Common myeloid progenitor, CD34-positive (primary cell): ENCODE measurements at regions not wholly inside any gene's neighbourhood (a gene's known extent, or its start where the extent isn't known, plus 50 kb on each side); places are given as distances from the start of the nearest gene placed in this dataset.

Experiments
- CTCF ChIA-PET: fragments of 350-600 bp; sonication (Branson Sonifier 250); formaldehyde crosslinking; loops from one replicate; lab custom pipeline; 2021; ENCODE audit warnings: antibody characterized with exemption; lab: Charles Lee
- POLR2A ChIA-PET: fragments of 350-600 bp; sonication (Branson Sonifier 250); formaldehyde crosslinking; loops from one replicate; lab custom pipeline; 2021; ENCODE audit warnings: antibody characterized with exemption; lab: Charles Lee
- DNase-seq, 3 donors: peaks; one replicate each; pipeline versions ENCODE4 v3.0.0 to v3.0.0-alpha.2; 2013
- H3K27ac ChIP-seq, 2 experiments: 1 replicate in 1 of 2; 2 replicates in 1 of 2; pipeline ENCODE4 v1.7.0; 2013; ENCODE audit warnings: inconsistent platforms in 2 of 2, low read length in 2 of 2, mild to moderate bottlenecking in 2 of 2, low read depth in 1 of 2, moderate library complexity in 1 of 2; ENCODE audit not compliant: severe bottlenecking in 2 of 2, insufficient read depth in 1 of 2, poor library complexity in 1 of 2
- H3K27me3 ChIP-seq, 5 experiments: replicated peaks in 2 of 5; 1 replicate in 3 of 5; 2 replicates in 2 of 5; pipeline versions ENCODE4 v1.6.1 to v1.7.0; 2013; ENCODE audit warnings: low read length in 4 of 5, mild to moderate bottlenecking in 2 of 5, moderate library complexity in 2 of 5, inconsistent platforms in 1 of 5; ENCODE audit not compliant: insufficient read depth in 5 of 5, control insufficient read depth in 4 of 5
- H3K36me3 ChIP-seq, 4 experiments: 1 replicate in 2 of 4; 2 replicates in 2 of 4; pipeline versions ENCODE4 v1.6.1 to v1.7.0; 2013; ENCODE audit warnings: low read length in 3 of 4, control low read depth in 1 of 4, mild to moderate bottlenecking in 1 of 4; ENCODE audit not compliant: control insufficient read depth in 4 of 4, insufficient read depth in 4 of 4
- H3K4me1 ChIP-seq, 4 experiments: 1 replicate in 3 of 4; 2 replicates in 1 of 4; pipeline versions ENCODE4 v1.6.1 to v1.7.1; 2013; ENCODE audit warnings: low read length in 3 of 4, mild to moderate bottlenecking in 3 of 4, control low read depth in 1 of 4, inconsistent platforms in 1 of 4, moderate library complexity in 1 of 4; ENCODE audit not compliant: control insufficient read depth in 4 of 4, insufficient read depth in 4 of 4; ENCODE audit errors: control extremely low read depth in 1 of 4
- H3K4me3 ChIP-seq, 7 experiments: 1 replicate in 4 of 7; 2 replicates in 3 of 7; pipeline versions ENCODE4 v1.5.1 to v1.7.0; 2013; ENCODE audit warnings: mild to moderate bottlenecking in 7 of 7, low read length in 6 of 7, moderate library complexity in 6 of 7, inconsistent platforms in 2 of 7, low read depth in 2 of 7, control low read depth in 1 of 7; ENCODE audit not compliant: insufficient read depth in 4 of 7, control insufficient read depth in 1 of 7; ENCODE audit errors: extremely low read depth in 1 of 7
- H3K9me3 ChIP-seq, 5 experiments: 1 replicate in 4 of 5; 2 replicates in 1 of 5; pipeline versions ENCODE4 v1.6.1 to v1.7.1; 2013; ENCODE audit warnings: low read length in 4 of 5, mild to moderate bottlenecking in 2 of 5, inconsistent platforms in 1 of 5, low read depth in 1 of 5, moderate library complexity in 1 of 5; ENCODE audit not compliant: control insufficient read depth in 4 of 5, insufficient read depth in 2 of 5; ENCODE audit errors: control extremely low read depth in 1 of 5
- WGBS: methylation state at CpG from one replicate; pipeline ENCODE4 v1.1.5; 2013; ENCODE audit not compliant: insufficient coverage; 5-methylcytosine and 5-hydroxymethylcytosine counted together

GRCh38 chr9:95753762-95754465 is 121.6 kb upstream of the ERCC6L2 start:
- WGBS: 73% methylated on average over 3 of the region's 7 CpGs
- H3K4me3 ChIP-seq: no peak overlapping the region
- ChIA-PET POLR2A (no interaction called here), CTCF (interaction anchor here (1.1 to 1.6 kb wide), 2 partner anchors 11 to 17 kb away, joined by 3 read pairs; no protein-coding TSS in a partner anchor)
- peaks cover 0 to 24% (median 15%) of the 10 kb centered on the region in 5 experiments for H3K27me3 ChIP-seq
- DNase-seq: peak in 2 of 3 donors; percentile 6 to 41
- no peaks in the 10 kb centered on the region for H3K9me3 ChIP-seq
- H3K27ac ChIP-seq: no peak overlapping the region
- peaks cover 0 to 5% (median 0%) of the 10 kb centered on the region in 4 experiments for H3K4me1 ChIP-seq
- H3K36me3 ChIP-seq: no peaks in the 10 kb centered on the region

DNA sequence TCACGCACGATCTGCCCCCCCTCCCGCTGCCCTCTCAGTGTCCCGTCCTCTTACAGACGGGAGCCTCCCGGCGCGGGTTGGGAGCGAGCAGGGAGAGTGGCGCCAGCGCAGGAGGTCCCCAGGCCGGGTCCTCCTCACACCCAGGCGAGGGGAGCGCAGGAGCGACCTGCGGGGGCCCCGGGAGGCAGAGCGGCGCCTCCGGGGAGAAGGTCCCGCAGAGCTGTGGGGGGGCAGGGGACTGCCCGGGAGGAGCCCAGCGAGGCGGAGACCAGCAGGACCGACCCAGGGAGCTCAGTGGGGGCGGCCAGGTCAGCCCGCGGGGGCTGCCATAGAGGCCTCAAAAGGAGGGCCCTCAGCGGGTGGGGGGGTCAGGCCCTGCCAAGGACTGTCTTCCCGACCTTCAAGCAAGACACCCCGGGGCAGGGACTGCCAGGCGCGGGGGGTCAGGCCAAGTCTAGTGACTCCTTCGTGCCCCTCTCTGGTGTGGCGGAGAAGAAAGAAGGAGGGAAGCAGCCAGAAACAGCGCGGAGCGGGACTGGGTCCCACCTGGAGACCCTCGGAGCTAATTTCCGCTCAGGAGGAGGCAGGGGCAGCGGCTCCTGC is 123.3 kb upstream of the ERCC6L2 start:
- H3K4me1 ChIP-seq: peaks cover 0 to 5% (median 0%) of the 10 kb centered on the region in 4 experiments
- ChIA-PET CTCF (no interaction called here), POLR2A (interaction anchor here (0.6 kb wide), 1 partner anchor 201 kb away, joined by 13 read pairs; no protein-coding TSS in a partner anchor)
- 58% methylated on average over 39 of the region's 41 CpGs for WGBS
- H3K27me3 ChIP-seq: peaks cover 0 to 26% (median 15%) of the 10 kb centered on the region in 5 experiments
- no peak overlapping the region for H3K27ac ChIP-seq
- no peaks in the 10 kb centered on the region for H3K36me3 ChIP-seq
- H3K4me3 ChIP-seq: no peak overlapping the region
- no peaks in the 10 kb centered on the region for H3K9me3 ChIP-seq
- DNase-seq: no peak

GRCh38 chr9:95751520-95751790 is 124.0 kb upstream of the ERCC6L2 start:
- H3K4me1 ChIP-seq: peaks cover 0 to 5% (median 0%) of the 10 kb centered on the region in 4 experiments
- DNase-seq: no peak
- H3K4me3 ChIP-seq: no peak overlapping the region
- H3K36me3 ChIP-seq: no peaks in the 10 kb centered on the region
- POLR2A ChIA-PET: no interaction called here
- no peak overlapping the region for H3K27ac ChIP-seq
- CTCF ChIA-PET: no interaction called here
- H3K27me3 ChIP-seq: peaks cover 0 to 26% (median 15%) of the 10 kb centered on the region in 5 experiments
- WGBS: 67% methylated on average over 1 of the region's 2 CpGs
- no peaks in the 10 kb centered on the region for H3K9me3 ChIP-seq

- Histone ChIP-seq H3K27ac (no peak overlapping the region), H3K4me1 (peaks cover 0 to 5% (median 0%) of the 10 kb centered on the region in 4 experiments), H3K36me3 (no peaks in the 10 kb centered on the region), H3K9me3 (no peaks in the 10 kb centered on the region), H3K4me3 (no peak overlapping the region), H3K27me3 (peaks cover 0 to 26% (median 15%) of the 10 kb centered on the region in 5 experiments)
- 89% methylated on average over 8 of the region's 11 CpGs for WGBS
- DNase-seq: no peak
- ChIA-PET CTCF (no interaction called here), POLR2A (no interaction called here)
These were observed 124.6 kb upstream of the ERCC6L2 start for GRCh38 chr9:95750725-95751519.

GRCh38 chr9:95749493-95749892 is 126.0 kb upstream of the ERCC6L2 start:
- Histone ChIP-seq H3K9me3 (no peaks in the 10 kb centered on the region), H3K4me1 (peaks cover 0 to 5% (median 0%) of the 10 kb centered on the region in 4 experiments), H3K4me3 (no peak overlapping the region), H3K36me3 (no peaks in the 10 kb centered on the region), H3K27me3 (peaks cover 0 to 26% (median 16%) of the 10 kb centered on the region in 5 experiments), H3K27ac (no peak overlapping the region)
- ChIA-PET POLR2A (no interaction called here), CTCF (no interaction called here)
- 89% methylated on average over 9 of the region's 9 CpGs for WGBS
- DNase-seq: no peak

DNA sequence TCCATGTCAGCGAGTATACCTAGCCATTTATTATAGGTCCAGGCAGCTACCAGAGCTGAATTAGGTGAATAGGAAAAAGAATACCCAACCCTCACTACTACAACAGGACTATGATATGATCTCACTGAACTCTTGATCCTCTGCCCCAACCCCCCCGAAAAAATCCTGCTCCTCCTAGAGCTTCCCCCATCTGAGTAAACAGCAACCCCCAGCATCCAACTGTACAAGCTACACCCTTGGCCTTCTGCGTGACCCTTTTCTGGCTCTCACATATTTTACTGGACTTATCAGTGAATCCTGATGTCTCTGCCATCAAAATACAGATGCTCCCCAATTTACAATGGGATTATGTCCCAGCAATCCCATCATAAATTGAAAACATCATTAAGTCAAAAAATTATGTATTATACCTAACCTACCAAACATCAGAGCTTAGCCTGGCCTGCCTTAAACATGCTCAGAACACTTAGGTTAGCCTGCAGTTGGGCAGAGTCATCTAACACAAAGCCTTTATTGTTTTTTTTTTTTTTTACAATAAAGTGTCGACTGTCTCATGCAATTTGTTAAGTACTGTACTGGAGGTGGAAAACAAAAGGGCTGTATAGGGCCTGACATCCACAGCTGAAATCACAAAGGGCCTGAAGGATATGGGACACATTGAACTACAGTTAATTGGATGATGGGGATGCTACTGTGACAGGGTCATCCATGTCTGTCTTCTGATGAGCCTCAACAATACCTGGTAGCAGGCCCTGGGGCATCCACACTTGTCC is 128.9 kb upstream of the ERCC6L2 start:
- CTCF ChIA-PET: no interaction called here
- Histone ChIP-seq H3K4me1 (peaks cover 0 to 5% (median 0%) of the 10 kb centered on the region in 4 experiments), H3K36me3 (no peaks in the 10 kb centered on the region), H3K27me3 (peaks cover 0 to 25% (median 11%) of the 10 kb centered on the region in 5 experiments), H3K9me3 (no peaks in the 10 kb centered on the region), H3K4me3 (no peak overlapping the region), H3K27ac (no peak overlapping the region)
- POLR2A ChIA-PET: no interaction called here
- DNase-seq: no peak
- WGBS: 100% methylated on average over 3 of the region's 4 CpGs
